Tibial artery (tissue), 4 donors: ENCODE measurements at regions not wholly inside any gene's neighbourhood (a gene's known extent, or its start where the extent isn't known, plus 50 kb on each side); places are given as distances from the start of the nearest gene placed in this dataset.
"Not testable (repeated sequence)": the region's sequence is repeated elsewhere in the genome, so short reads cannot be mapped to it uniquely, and the experiment has no call there.

Source experiments
- DNase-seq, 2 donors: peaks; one replicate each; pipeline ENCODE4 v3.0.0-alpha.2; 2019
- H3K27ac ChIP-seq, 2 donors: fragments of 200-600 bp; sonication (generic) in 1 of 2; 1 replicate in 1 of 2; 2 replicates in 1 of 2; pipeline ENCODE4 v1.5.1; 2018 to 2019; ENCODE audit warnings: mild to moderate bottlenecking in 1 of 2
- H3K27me3 ChIP-seq, 2 donors: fragments of 200-600 bp; sonication (generic) in 1 of 2; one replicate each; pipeline versions ENCODE4 v1.5.1 to v1.6.0; 2016 to 2019
- H3K36me3 ChIP-seq, 3 donors: fragments of 200-600 bp; sonication (generic) in 2 of 3; one replicate each; pipeline ENCODE4 v1.5.1; 2016 to 2019; ENCODE audit warnings: mild to moderate bottlenecking in 2 of 3
- H3K4me1 ChIP-seq, 4 donors: fragments of 200-600 bp; sonication (generic) in 2 of 4; 1 replicate in 3 of 4; 2 replicates in 1 of 4; pipeline ENCODE4 v1.5.1; 2016 to 2019
- H3K4me3 ChIP-seq, 2 donors: fragments of 200-600 bp; sonication (generic) in 1 of 2; 1 replicate in 1 of 2; 2 replicates in 1 of 2; pipeline ENCODE4 v1.5.1; 2018 to 2019; ENCODE audit warnings: mild to moderate bottlenecking in 2 of 2
- H3K9me3 ChIP-seq, 3 donors: fragments of 200-600 bp; sonication (generic) in 1 of 3; one replicate each; pipeline ENCODE4 v1.5.1; 2016 to 2019
- intact Hi-C: fragments of 100-400 bp; cut with DNase I; formaldehyde crosslinking; loops from one replicate; pipeline ENCODE4 v1.15.0; 2023; ENCODE audit warnings: low total_unique reads
- TF ChIP-seq, protein P1 (sequence below), 2 experiments: fragments of 200-600 bp in 1 of 2; fragments of 450-650 bp in 1 of 2; IDR thresholded peaks; one replicate each; pipeline ENCODE4 v1.5.1; 2017 to 2019; ENCODE audit warnings: antibody characterized with exemption in 2 of 2, mild to moderate bottlenecking in 1 of 2, moderate library complexity in 1 of 2

DNA sequence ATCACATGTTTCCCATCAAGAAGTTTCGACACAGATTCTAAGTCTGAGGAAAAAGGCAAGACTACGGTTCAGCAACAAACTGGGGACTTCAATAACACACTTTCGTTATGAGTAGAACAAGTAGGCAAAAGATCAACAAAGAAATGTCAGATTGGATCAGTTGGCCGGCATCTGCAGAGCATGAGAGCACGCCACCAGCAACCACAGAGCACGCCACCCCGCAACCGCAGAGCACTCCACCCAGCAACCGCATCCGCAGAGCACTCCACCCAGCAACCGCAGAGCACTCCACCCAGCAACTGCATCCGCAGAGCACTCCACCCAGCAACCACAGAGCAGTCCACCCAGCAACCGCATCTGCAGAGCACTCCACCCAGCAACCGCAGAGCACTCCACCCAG is 89.7 kb upstream of the FAM20C start:
- Histone ChIP-seq H3K9me3 (peaks cover 0 to 7% (median 6%) of the 10 kb centered on the region in 3 donors), H3K27ac (no peak overlapping the region), H3K4me3 (no peak overlapping the region), H3K36me3 (no peaks in the 10 kb centered on the region), H3K4me1 (no peaks in the 10 kb centered on the region), H3K27me3 (no peaks in the 10 kb centered on the region)
- intact Hi-C loops: no loop called here
- TF ChIP-seq, protein P1, sequence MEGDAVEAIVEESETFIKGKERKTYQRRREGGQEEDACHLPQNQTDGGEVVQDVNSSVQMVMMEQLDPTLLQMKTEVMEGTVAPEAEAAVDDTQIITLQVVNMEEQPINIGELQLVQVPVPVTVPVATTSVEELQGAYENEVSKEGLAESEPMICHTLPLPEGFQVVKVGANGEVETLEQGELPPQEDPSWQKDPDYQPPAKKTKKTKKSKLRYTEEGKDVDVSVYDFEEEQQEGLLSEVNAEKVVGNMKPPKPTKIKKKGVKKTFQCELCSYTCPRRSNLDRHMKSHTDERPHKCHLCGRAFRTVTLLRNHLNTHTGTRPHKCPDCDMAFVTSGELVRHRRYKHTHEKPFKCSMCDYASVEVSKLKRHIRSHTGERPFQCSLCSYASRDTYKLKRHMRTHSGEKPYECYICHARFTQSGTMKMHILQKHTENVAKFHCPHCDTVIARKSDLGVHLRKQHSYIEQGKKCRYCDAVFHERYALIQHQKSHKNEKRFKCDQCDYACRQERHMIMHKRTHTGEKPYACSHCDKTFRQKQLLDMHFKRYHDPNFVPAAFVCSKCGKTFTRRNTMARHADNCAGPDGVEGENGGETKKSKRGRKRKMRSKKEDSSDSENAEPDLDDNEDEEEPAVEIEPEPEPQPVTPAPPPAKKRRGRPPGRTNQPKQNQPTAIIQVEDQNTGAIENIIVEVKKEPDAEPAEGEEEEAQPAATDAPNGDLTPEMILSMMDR (IDR thresholded peaks at IDR 0.05): no peak
- DNase-seq: no peak

DNA sequence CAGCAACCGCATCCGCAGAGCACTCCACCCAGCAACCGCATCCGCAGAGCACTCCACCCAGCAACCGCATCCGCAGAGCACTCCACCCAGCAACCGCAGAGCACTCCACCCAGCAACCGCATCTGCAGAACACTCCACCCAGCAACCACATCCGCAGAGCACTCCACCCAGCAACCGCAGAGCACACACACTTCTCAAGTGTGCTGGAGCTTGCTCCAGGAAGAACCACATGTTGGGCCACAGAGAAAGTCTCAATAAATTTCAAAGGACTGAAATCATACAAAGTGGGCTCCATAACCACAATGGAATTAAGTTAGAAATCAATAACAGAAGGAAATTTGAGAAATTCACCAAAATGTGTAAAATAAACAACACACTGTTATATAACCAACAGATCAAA is 88.4 kb upstream of the FAM20C start:
- H3K4me1 ChIP-seq, intact Hi-C loops: not testable (repeated sequence)

DNA sequence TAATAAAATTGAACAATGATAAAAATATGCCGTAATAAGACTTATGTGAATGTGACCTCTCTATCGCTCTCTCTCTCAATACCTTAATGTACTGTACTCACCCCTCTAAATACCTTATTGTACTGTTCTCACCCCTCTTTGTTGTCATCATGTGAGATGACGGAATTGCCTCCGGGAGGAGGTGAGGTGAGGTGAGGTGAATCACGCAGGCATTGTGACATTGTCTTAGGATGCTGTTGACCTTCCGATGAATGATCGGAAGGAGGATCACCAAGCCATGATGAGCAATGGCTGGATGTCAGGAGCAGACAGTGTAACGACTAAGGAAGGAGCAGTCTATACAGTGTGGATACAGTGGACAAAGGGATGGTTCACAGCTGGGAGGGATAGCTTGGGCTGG is 87.4 kb upstream of the FAM20C start:
- Histone ChIP-seq H3K27ac (no peak overlapping the region), H3K36me3 (no peaks in the 10 kb centered on the region), H3K27me3 (no peaks in the 10 kb centered on the region), H3K4me1 (no peaks in the 10 kb centered on the region), H3K9me3 (no peaks in the 10 kb centered on the region), H3K4me3 (no peak overlapping the region)
- DNase-seq: no peak
- intact Hi-C loops: no loop called here
- TF ChIP-seq, protein P1 (IDR thresholded peaks at IDR 0.05): no peak

More for the DNA sequence above, 88.4 kb upstream of the FAM20C start:
- DNase-seq, H3K4me3 ChIP-seq, H3K27ac ChIP-seq, H3K27me3 ChIP-seq, H3K9me3 ChIP-seq, H3K36me3 ChIP-seq: not testable (repeated sequence)

DNA sequence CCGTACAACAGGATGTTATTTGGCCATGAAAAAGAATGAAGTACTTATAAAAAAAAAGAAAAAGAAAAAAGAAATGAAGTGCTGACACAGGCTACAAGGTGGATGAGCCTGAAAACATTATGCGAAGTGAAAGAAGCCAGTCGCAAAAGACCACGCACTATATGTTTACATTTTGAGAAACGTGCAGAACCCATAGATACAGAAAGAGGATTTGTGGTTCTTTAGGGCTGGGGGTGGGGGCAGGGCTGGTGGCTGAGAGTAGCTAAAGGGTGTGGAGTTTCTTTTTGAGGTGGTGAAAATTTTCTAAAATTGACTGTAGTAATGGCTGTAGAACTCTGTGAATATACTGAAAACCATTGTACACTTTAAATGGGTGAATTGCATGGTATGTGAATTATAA is 86.0 kb upstream of the FAM20C start:
- DNase-seq: no peak
- intact Hi-C loops: no loop called here
- TF ChIP-seq, protein P1 (IDR thresholded peaks at IDR 0.05): no peak
- no peaks in the 10 kb centered on the region for H3K9me3 ChIP-seq
- no peaks in the 10 kb centered on the region for H3K4me1 ChIP-seq
- no peak overlapping the region for H3K27ac ChIP-seq
- no peaks in the 10 kb centered on the region for H3K36me3 ChIP-seq
- H3K4me3 ChIP-seq: no peak overlapping the region
- peaks cover 0 to 4% of the 10 kb centered on the region in 2 donors for H3K27me3 ChIP-seq

DNA sequence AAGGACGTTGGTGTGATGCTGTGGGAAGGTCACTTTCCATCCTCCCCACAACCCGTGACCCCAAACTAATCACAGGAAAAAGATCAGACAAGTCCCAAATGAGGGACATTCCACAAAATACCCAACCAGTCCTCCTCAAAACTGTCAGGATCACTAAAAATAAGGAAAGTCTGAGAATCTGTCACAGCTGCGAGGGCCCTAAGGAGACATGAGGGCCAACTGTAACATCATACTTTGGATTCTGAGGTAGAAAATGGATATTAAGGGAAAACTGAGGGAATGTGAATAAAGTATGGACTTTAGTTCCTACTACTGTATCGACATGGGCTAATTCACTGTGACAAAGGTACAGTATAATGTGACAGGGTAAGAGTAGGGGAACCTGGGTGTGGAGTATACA is 85.1 kb upstream of the FAM20C start:
- H3K36me3 ChIP-seq: no peaks in the 10 kb centered on the region
- TF ChIP-seq, protein P1 (IDR thresholded peaks at IDR 0.05): no peak
- peaks cover 0 to 4% of the 10 kb centered on the region in 2 donors for H3K27me3 ChIP-seq
- intact Hi-C loops: no loop called here
- no peak overlapping the region for H3K4me3 ChIP-seq
- DNase-seq: no peak
- no peaks in the 10 kb centered on the region for H3K4me1 ChIP-seq
- H3K27ac ChIP-seq: no peak overlapping the region
- no peaks in the 10 kb centered on the region for H3K9me3 ChIP-seq

DNA sequence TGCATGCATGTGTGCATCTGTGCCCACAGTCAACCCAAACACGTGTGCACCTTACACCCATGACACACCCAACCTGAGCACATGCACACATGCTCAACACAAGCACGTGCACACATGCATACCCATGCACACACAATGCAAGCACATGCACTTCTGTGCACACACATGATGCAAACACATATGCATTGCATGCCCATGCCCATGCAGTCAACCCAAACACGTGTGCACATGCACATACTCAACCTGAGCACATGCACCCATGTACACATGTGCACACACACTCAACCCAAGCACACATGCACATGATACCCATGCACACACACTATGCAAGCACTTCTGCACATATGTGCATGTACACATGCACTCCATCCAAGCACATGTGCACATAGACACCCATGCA is 84.5 kb upstream of the FAM20C start:
- no peaks in the 10 kb centered on the region for H3K9me3 ChIP-seq
- H3K36me3 ChIP-seq: no peaks in the 10 kb centered on the region
- DNase-seq: no peak
- H3K27ac ChIP-seq: no peak overlapping the region
- no peaks in the 10 kb centered on the region for H3K4me1 ChIP-seq
- H3K4me3 ChIP-seq: no peak overlapping the region
- intact Hi-C loops: no loop called here
- TF ChIP-seq, protein P1 (IDR thresholded peaks at IDR 0.05): no peak
- peaks cover 0 to 4% of the 10 kb centered on the region in 2 donors for H3K27me3 ChIP-seq
